PC-3 (cell line): ENCODE measurements at regions not wholly inside any gene's neighbourhood (a gene's known extent, or its start where the extent isn't known, plus 50 kb on each side); places are given as distances from the start of the nearest gene placed in this dataset.

ENCODE experiments used
- ATAC-seq: fragments of 200-7000 bp; cut with Tn5 transposase; 2 replicates; pipeline ENCODE4 v1.9.1; 2020; ENCODE audit warnings: mild to moderate bottlenecking, moderate library complexity
- BruUV-seq: library from RNA; stranded (reverse); fragments of 400-500 nt; replicated peaks from 2 replicates; lab custom pipeline; 2021; lab: Mats Ljungman, UMichigan
- CTCF ChIA-PET: fragments of 300-600 bp; sonication (Branson Sonifier 250); formaldehyde crosslinking; loops from one replicate; lab custom pipeline; 2022; ENCODE audit warnings: antibody characterized with exemption; lab: Charles Lee
- POLR2A ChIA-PET: fragments of 300-600 bp; sonication (Branson Sonifier 250); formaldehyde crosslinking; loops from one replicate; lab custom pipeline; 2022; ENCODE audit warnings: antibody characterized with exemption; ENCODE audit not compliant: unreplicated experiment; lab: Charles Lee
- DNase-seq: peaks from one replicate; pipeline ENCODE4 v3.0.0-alpha.2; 2015
- H2AFZ ChIP-seq: fragments of 300-600 bp; sonication (generic); 2 replicates; pipeline ENCODE4 v1.6.0; 2016; ENCODE audit warnings: antibody characterized with exemption, low read length
- H3F3A ChIP-seq: fragments of 300-600 bp; sonication (generic); one replicate; pipeline ENCODE4 v1.6.0; 2017; ENCODE audit warnings: antibody characterized with exemption, low read length, control low read depth, mild to moderate bottlenecking; ENCODE audit not compliant: unreplicated experiment
- H3K27ac ChIP-seq: fragments of 300-600 bp; sonication (generic); 2 replicates; pipeline ENCODE4 v1.5.1; 2016; ENCODE audit warnings: mild to moderate bottlenecking, low read length
- H3K27me3 ChIP-seq: fragments of 300-600 bp; sonication (generic); 2 replicates; pipeline ENCODE4 v1.6.1; 2016; ENCODE audit warnings: low read length, mixed read lengths
- H3K36me3 ChIP-seq: fragments of 300-600 bp; sonication (generic); 2 replicates; pipeline ENCODE4 v1.6.1; 2016; ENCODE audit warnings: low read depth, mixed run types, low read length, mixed read lengths
- H3K4me1 ChIP-seq: fragments of 300-600 bp; sonication (generic); 2 replicates; pipeline ENCODE4 v1.5.1; 2016; ENCODE audit warnings: low read length; ENCODE audit not compliant: insufficient read depth
- H3K4me2 ChIP-seq: fragments of 300-600 bp; sonication (generic); 2 replicates; pipeline ENCODE4 v1.6.0; 2016; ENCODE audit warnings: low read length
- H3K4me3 ChIP-seq: fragments of 300-600 bp; sonication (generic); 2 replicates; pipeline ENCODE4 v1.5.1; 2016; ENCODE audit warnings: mild to moderate bottlenecking, low read length, mixed read lengths
- H3K79me2 ChIP-seq: fragments of 300-600 bp; sonication (generic); 2 replicates; pipeline ENCODE4 v1.6.1; 2017; ENCODE audit warnings: low read length, mixed read lengths
- H3K9ac ChIP-seq: fragments of 300-600 bp; sonication (generic); 2 replicates; pipeline ENCODE4 v1.6.0; 2016; ENCODE audit warnings: mild to moderate bottlenecking, low read length
- H3K9me2 ChIP-seq: fragments of 300-600 bp; sonication (generic); replicated peaks from 2 replicates; pipeline ENCODE4 v1.6.1; 2016; ENCODE audit warnings: mixed run types, low read length, mixed read lengths
- H3K9me3 ChIP-seq: fragments of 300-600 bp; sonication (generic); 2 replicates; pipeline ENCODE4 v1.6.1; 2016; ENCODE audit warnings: low read length, mixed read lengths
- H4K20me1 ChIP-seq: fragments of 300-600 bp; sonication (generic); 2 replicates; pipeline ENCODE4 v1.6.1; 2016; ENCODE audit warnings: low read length, mixed read lengths
- CTCF ChIP-seq: fragments of 300-600 bp; sonication (generic); conservative IDR thresholded peaks from 2 replicates; pipeline ENCODE4 v1.5.1; 2017; ENCODE audit warnings: antibody characterized with exemption, low read depth, mild to moderate bottlenecking, low read length
- EZH2 ChIP-seq: fragments of 300-600 bp; sonication (generic); IDR thresholded peaks from one replicate; pipeline ENCODE4 v1.6.1; 2017; ENCODE audit warnings: antibody characterized with exemption, mild to moderate bottlenecking, low read length; ENCODE audit not compliant: unreplicated experiment
- EZH2phosphoT487 ChIP-seq: fragments of 300-600 bp; sonication (generic); IDR thresholded peaks from 2 replicates; pipeline ENCODE4 v1.6.1; 2018; ENCODE audit warnings: mild to moderate bottlenecking, antibody characterized with exemption, low read length, borderline replicate concordance
- intact Hi-C: fragments of 100-400 bp; cut with micrococcal nuclease; formaldehyde crosslinking; loops from 2 replicates; pipeline ENCODE4 v1.9.0; 2023

- CTCF ChIA-PET, result no interaction called here
Observed at GRCh38 chr13:80000684-80001509, 340.0 kb downstream of the SPRY2 start.

GRCh38 chr13:79999601-80000000 is 341.3 kb downstream of the SPRY2 start:
- Histone ChIP-seq H3K9me3 (no peaks in the 10 kb centered on the region), H3K9ac (no peak overlapping the region), H3K9me2 (no peaks in the 10 kb centered on the region), H3K36me3 (no peaks in the 10 kb centered on the region), H3K4me2 (no peak overlapping the region), H3K4me1 (0 out of 2 replicates have a peak, but pooled peaks cover 4% of the 10 kb centered on the region), H4K20me1 (no peaks in the 10 kb centered on the region), H3K79me2 (no peaks in the 10 kb centered on the region), H2AFZ (no peak overlapping the region), H3K4me3 (no peak overlapping the region), H3K27me3 (no peaks in the 10 kb centered on the region), H3K27ac (no peak overlapping the region), H3F3A (no peaks in the 10 kb centered on the region)
- no peak for DNase-seq
- no peak for TF ChIP-seq CTCF
- no peak for TF ChIP-seq EZH2phosphoT487
- TF ChIP-seq EZH2, result no peak
- BruUV-seq, result no TSS peak
- POLR2A ChIA-PET, result interaction anchor here (0.7 kb wide), 1 partner anchor 10 kb away, joined by 3 read pairs; no protein-coding TSS in a partner anchor
- CTCF ChIA-PET, result interaction anchor here (0.7 kb wide), 1 partner anchor 363 kb away, joined by 4 read pairs; no protein-coding TSS in a partner anchor
- ATAC-seq, result no peak
- intact Hi-C loops, result no loop called here

More at GRCh38 chr13:80000684-80001509, 340.0 kb downstream of the SPRY2 start:
- Histone ChIP-seq H3K9me3 (no peaks in the 10 kb centered on the region), H3K4me3 (no peak overlapping the region), H3K36me3 (no peaks in the 10 kb centered on the region), H2AFZ (no peak overlapping the region), H3K4me2 (no peak overlapping the region), H4K20me1 (no peaks in the 10 kb centered on the region), H3K9ac (no peak overlapping the region), H3F3A (no peaks in the 10 kb centered on the region), H3K27me3 (no peaks in the 10 kb centered on the region), H3K9me2 (no peaks in the 10 kb centered on the region), H3K4me1 (no peaks in the 10 kb centered on the region), H3K79me2 (no peaks in the 10 kb centered on the region), H3K27ac (no peak overlapping the region)
- ATAC-seq (no peak), DNase-seq (no peak)
- no TSS peak for BruUV-seq
- intact Hi-C loops, result no loop called here
- TF ChIP-seq EZH2, result no peak
- TF ChIP-seq CTCF, result no peak
- TF ChIP-seq EZH2phosphoT487, result no peak
- POLR2A ChIA-PET, result no interaction called here

GRCh38 chr13:79998381-79998880 is 342.5 kb downstream of the SPRY2 start:
- 0 out of 2 replicates have a peak, but pooled peaks cover 4% of the 10 kb centered on the region for H3K4me1 ChIP-seq
- no peaks in the 10 kb centered on the region for H3K9me3 ChIP-seq
- ChIA-PET POLR2A (no interaction called here), CTCF (no interaction called here)
- no peaks in the 10 kb centered on the region for H3K27me3 ChIP-seq
- H3K36me3 ChIP-seq, result no peaks in the 10 kb centered on the region
- H3K9ac ChIP-seq, result no peak overlapping the region
- no peak overlapping the region for H2AFZ ChIP-seq
- H3K4me2 ChIP-seq, result no peak overlapping the region
- H3K79me2 ChIP-seq, result no peaks in the 10 kb centered on the region
- TF ChIP-seq EZH2 (no peak), CTCF (no peak), EZH2phosphoT487 (no peak)
- H3F3A ChIP-seq, result no peaks in the 10 kb centered on the region
- BruUV-seq, result no TSS peak
- ATAC-seq (no peak), DNase-seq (no peak)
- no peaks in the 10 kb centered on the region for H3K9me2 ChIP-seq
- intact Hi-C loops, result no loop called here
- H4K20me1 ChIP-seq, result no peaks in the 10 kb centered on the region
- H3K4me3 ChIP-seq, result no peak overlapping the region
- H3K27ac ChIP-seq, result no peak overlapping the region
